ENCODE measurements at regions not wholly inside any gene's neighbourhood (a gene's known extent, or its start where the extent isn't known, plus 50 kb on each side); places are given as distances from the start of the nearest gene placed in this dataset.

DNA sequence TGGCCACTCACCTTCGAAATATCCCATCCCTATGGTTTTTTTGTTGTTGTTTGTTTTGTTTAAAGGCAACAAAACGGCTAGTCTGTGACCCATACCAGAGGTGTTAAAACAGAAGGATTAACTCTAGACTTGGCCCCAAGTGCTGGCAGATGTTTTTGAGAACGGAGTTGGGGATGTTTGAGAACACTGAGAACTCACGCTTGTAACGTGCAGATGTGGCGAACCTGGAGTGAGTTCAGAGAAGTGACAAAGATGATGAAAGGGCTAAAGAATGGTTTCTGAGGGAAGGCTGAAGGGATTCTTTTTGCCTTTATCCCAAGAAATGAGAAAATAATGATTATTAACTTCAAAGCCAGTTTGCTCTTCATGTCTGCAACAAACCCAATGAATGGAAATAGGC lies 286.5 kb downstream of the ZNF608 start:
- DNase-seq = no peak

- no peak for DNase-seq
Measured at GRCh38 chr5:124457901-124458300, 288.5 kb downstream of the ZNF608 start.

DNA sequence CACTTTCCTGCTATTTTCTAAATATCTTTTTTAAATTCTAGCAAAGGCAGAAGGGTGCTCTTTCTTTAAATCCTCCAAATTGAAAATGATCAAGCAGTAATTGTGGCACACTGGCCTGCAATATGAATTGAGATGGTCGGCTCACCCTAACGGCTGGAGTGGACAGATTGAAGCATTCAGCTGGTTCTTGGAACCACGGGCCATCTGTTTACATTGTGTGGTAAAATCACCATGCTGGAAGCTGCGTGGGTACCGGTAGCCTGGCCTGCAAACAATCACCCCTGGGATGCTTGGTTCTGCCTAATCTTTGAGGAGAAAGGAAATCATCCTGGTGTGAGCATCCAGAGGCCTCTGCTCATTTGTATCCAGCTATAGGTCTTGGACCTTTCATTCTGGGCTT lies 289.3 kb downstream of the ZNF608 start:
- DNase-seq = no peak

DNA sequence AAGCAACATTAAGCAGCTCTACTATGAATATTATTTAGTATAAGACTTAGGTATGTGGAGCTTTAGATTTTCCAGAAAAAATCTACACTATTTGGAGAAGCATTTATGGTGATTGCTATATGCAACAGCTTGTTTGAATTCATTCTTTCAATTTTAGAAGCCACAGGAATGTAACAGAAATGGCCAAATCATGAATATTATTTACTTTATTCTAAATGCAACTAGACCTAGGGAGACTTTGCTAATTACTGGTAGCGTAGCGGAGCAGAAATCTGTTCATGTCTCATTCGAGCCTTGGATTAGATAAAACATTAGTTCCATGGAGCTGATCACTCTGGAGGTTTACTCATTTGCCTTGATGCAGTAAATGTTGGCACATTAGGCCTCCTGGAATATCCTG lies 290.2 kb downstream of the ZNF608 start:
- DNase-seq = no peak

GRCh38 chr5:124454081-124454480 lies 292.4 kb downstream of the ZNF608 start:
- no peak for DNase-seq

DNA sequence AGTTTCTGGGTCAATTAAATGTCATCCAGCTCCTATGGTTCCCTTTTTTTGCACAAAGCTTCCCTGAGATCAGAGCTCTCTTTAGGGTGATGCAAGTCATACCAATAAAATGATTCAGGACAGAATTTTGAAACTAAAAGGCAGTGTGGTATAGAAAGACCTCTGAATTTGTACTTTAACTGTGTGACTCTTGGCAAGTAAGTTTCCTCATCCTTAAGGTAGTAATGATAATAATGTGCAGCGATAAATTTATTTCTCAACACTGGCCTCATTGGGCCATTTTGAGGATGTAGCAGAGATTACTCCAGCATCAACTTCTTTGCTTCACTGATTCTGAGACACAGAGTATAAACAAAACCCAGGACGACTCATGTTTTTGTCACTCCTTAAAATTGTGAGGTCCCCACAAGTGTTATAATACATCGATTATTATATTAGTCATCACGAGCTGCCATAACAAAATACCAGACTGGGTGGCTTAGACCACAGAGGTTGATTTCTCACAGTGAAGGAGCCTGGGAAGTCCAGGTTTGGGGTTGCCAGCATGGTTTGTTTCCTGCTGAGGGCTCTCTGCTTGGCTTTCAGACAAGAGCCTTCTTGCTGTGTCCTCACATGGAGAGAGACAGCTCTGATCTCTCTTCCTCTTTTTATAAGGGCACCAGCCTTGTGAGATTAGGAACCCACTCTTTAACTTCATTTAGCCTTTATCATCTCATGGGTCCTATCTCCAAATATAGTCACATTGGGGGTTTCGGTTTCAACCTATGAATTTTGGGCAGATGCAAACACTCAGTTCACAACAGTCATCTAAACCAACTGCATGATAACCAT lies 293.0 kb downstream of the ZNF608 start:
- DNase-seq = no peak

- no peak for DNase-seq
Measured at GRCh38 chr5:124452412-124452811, 294.0 kb downstream of the ZNF608 start.

DNA sequence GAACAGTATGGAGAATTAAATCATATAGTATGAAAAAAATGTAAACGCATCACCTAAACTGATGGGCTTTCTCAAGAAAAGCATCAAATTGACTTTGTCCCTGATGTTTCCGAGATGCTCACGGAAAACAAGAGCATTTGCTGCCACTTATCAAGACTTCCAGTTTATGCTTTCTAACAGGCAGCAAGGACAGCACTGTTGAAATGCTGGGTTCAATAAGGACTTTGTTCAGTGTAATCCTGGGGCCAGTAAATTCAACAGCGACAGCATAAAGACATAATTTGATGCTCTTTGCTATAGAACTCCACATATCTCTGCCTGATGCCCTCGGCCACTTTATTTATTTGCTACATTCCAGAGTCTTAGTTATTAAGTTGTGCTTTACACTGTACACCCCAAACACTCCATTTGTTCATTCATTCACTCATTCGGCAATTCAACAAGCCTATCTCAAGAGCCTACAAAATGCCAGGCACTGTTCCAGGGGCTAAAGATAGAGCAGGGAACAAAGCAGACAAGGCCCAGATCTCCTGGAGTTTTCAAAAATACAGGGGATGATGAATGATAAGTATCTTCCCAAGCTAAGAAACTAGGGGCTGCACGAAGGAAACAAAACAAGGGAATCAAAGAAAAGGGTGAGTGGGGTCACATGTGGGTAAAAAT lies 294.6 kb downstream of the ZNF608 start:
- DNase-seq = no peak

DNA sequence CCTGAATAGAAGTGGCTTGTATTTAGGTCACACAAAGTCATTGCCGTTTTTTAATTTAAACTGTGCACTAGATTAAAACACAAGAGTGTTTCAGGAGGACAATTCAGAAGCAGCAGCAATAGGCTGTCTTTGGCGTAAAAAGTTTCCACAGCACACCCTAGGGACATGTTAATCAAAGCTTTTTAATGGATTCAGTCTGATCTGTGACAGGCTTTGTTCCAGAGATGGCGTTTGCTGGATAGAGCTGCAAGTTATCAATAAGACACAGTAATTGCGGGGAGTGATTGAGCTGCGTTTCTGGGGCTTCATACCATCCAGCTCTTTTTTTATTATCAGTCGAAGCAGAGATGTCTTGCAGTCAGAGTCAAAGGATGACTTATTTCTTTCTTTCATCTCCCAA lies 300.3 kb downstream of the ZNF608 start:
- DNase-seq = peak in 1 of 2 donors; percentile 31

- no peak for DNase-seq
Measured at GRCh38 chr5:124445070-124445619, 301.3 kb downstream of the ZNF608 start.

- DNase-seq = no peak
Measured at GRCh38 chr5:124444147-124444775, 302.2 kb downstream of the ZNF608 start.

- DNase-seq = no peak
Measured at GRCh38 chr5:124440471-124440870, 306.0 kb downstream of the ZNF608 start.

DNA sequence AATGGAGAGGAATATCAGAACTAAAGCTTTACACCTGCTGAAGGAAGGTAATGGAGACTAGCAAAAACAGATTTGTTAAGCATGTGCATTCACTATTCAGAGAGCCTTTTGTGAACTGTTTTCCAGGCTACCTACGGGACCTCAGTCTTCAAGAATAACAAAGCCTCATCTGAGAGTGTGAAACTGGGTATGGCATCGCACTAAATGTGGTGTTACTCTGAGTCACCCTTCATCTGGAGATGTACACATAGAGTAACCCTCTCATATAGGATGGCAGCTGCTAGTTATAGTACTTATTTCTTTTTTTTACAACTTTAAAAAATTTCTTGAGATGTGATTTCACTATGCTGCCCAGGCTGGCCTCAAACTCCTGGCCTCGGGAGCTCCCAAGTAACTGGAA lies 306.8 kb downstream of the ZNF608 start:
- no peak for DNase-seq

- peak; percentile 68 to 79 for DNase-seq
Measured at GRCh38 chr5:124438903-124439281, 307.5 kb downstream of the ZNF608 start.

DNA sequence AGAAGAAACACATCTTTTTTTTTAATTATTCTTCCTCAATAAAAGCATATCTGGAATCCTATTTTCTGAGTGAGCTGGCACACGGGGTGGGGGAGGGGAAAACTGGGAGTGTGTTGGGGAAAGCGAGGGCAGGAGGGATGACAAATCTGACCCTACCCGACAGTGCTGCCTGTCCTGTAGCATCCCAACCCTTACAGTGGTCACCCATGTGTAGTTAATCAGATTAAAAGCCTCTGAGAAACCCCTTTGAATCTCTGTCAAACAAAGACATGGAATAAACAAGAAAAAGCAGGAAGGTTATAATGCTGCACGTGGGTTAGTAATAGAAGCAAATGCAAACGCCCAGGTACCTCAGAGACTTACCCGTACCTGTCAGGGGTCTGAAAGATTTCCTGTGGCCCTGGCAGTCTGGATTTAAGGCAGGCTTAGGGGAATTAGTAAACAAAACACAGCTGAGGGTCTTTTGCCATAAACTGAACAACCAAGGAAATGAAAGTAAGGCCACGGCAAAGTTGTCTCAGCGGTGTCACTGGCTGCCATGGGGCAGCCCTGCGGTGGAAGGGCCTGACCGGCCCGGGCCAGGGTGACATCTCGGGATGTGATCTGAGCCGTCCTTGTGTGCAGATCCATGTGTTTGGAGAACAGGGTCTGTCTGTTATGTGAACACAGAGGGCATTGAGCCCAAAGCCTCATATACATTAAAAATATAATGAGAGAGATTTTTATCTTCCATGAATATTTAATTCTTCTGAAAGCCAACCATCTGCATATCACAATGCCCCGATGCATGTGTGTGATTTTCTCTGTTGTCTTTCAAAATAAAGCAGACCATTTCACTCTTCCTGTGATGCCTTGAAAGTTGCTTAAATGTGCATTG lies 308.2 kb downstream of the ZNF608 start:
- no peak for DNase-seq

DNA sequence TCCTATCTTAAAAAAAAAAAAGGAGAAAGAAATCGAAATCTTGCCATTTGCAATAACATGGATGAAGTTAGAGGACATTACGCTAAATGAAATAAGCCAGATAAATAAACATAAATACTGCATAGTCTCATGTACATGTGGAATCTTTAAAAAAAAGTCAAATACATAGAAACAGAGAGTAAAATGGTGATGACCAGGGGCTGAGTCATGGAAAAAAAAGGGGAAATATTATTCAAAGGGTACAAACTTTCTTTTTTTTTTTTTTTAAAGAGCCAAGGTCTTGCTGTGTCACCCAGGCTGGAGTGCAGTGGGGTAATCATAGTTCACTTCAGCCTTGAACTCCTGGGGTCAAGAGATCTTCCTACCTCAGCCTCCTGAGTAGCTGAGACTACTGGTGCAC lies 310.1 kb downstream of the ZNF608 start:
- no peak for DNase-seq

DNA sequence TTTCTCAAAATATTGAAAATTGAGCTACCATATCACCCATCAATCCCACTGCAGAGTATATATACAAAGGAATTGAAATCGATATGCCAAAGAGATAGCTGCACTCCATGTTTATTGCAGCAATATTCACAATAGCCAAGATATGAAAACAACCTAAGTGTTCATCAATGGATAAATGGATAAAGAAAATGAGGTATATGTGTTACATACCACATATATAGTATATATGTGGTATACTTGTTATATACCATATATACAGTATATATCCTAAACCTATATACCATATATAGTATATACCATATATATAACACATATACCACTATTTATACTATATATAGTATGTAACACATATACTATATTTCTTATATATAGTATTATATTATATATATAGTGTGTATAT lies 313.3 kb downstream of the ZNF608 start:
- DNase-seq = no peak

DNA sequence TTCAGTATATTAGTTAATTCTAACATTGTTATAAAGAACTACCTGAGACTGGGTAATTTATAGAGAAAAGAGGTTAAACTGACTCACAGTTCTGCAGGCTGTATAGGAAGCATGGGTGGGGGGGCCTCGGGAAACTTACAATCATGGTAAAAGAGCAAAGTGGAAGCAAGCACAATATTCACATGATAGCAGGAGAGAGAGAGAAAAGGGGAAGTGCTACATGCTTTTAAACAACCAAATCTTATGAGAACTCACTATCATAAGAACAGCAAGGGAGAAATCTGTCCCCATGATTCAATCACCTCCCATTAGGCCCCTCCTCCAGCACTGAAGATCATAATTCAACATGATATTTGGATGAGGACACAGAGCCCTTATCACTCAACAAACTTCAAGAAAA lies 324.9 kb downstream of the ZNF608 start:
- DNase-seq = no peak

- no peak for DNase-seq
Measured at GRCh38 chr5:124420952-124421351, 325.5 kb downstream of the ZNF608 start.

DNA sequence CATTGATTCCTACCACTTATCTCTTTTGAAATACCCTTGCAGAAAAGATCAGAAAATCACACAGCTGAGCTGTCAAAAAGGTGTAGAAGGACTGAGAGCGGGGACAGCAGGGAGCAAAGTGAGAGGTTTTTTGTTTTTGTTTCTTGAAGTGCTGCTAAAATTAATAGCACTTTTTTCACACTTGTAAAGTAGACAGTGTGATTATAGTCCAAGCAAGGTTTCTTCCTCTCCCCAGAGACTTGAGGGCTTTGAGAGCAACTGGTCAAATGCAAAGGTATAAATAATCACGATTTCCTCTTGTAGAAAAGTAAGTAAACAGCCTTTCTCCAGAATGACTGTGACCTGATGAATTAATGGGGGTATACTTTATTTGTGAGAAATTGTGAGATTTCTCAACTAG lies 326.9 kb downstream of the ZNF608 start:
- no peak for DNase-seq

- no peak for DNase-seq
Measured at GRCh38 chr5:124418390-124418789, 328.0 kb downstream of the ZNF608 start.

DNA sequence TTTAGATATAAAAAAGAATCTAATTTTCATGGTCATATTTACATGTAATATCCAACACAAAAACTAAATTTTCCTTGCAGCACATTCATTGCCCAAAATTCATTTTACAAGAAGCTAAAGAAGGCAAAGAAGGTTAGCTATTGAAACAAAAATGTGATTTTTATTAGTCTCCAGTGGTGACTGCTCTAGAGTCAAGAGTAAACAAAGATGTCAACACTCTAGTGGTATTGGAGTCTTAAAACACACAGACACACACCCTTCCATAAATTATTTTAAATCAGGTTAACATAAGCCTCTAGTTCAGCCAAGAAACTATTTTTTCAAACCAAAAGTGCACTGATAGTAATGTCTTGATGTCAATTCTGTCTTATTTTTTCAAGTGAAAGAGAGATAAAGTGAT lies 329.2 kb downstream of the ZNF608 start:
- no peak for DNase-seq

GRCh38 chr5:124416627-124417026 lies 329.8 kb downstream of the ZNF608 start:
- no peak for DNase-seq
